ENCODE measurements at regions not wholly inside any gene's neighbourhood (a gene's known extent, or its start where the extent isn't known, plus 50 kb on each side); places are given as distances from the start of the nearest gene placed in this dataset.

GRCh38 chr6:12384357-12384912 lies 94.3 kb downstream of the EDN1 start:
- no peak for DNase-seq

- no peak for DNase-seq
Measured at GRCh38 chr6:12385316-12385715, 95.2 kb downstream of the EDN1 start.

DNA sequence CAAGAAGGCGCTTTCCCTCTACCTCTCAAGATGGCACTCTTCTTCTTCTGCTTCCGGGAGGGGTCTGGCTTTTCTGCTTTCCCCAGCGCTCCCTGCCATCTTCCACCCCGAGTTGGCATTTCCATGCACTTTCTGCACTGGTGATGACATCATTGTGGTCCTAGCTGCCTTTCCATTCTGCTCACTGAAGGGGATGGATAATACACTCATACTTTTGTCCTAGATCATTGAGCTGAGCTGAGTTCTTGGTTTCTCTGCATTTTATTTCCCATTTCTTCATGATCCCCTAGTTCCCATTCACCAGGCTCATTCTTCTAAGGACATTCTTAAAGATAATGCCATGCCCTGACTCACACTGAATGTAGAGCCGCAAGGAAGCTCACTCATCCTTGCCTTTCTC lies 96.7 kb downstream of the EDN1 start:
- DNase-seq: no peak

- DNase-seq: no peak
Measured at GRCh38 chr6:12391472-12391871, 101.3 kb downstream of the EDN1 start.

- DNase-seq: no peak
Measured at GRCh38 chr6:12392490-12392889, 102.3 kb downstream of the EDN1 start.

DNA sequence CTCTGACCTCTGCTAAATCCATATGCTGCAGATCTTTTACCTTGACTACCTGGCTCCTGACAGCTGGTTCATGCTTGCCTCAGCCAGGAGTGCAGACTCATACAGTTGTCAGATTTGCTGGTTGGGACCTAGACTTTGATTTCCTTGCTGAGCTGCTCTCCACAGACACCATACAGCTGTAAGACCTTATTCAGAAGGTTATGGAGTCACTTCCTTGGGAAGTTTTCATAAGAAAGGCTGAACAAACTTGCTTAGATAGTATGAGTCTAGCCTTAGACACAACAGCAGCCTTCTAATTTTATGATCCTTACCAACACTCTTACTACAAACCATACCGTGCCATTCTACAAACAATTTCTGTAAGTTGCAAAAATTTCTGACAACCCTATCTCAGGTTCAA lies 102.9 kb downstream of the EDN1 start:
- no peak for DNase-seq

DNA sequence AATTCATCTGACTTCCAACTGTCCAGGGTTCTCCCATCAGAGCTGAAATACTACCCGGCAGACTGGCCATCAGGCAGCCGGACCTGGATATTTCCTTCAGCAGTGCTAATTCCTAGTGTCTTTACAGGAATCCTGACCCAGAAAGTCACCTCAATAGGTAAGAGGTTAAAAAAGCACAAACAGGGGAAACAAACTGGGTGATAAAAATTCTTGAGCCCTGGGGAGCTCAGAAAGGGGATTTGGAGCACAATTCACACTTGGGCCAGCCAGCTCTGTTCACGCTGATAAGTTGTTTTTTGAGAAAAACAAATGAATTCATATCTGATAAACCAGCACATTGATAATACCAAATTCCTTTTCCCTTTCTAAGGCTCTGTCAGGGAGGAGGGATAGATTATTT lies 104.0 kb downstream of the EDN1 start:
- no peak for DNase-seq

- DNase-seq: no peak
Measured at GRCh38 chr6:12395898-12396297, 105.7 kb downstream of the EDN1 start.

- no peak for DNase-seq
Measured at GRCh38 chr6:12401200-12401599, 111.0 kb downstream of the EDN1 start.

DNA sequence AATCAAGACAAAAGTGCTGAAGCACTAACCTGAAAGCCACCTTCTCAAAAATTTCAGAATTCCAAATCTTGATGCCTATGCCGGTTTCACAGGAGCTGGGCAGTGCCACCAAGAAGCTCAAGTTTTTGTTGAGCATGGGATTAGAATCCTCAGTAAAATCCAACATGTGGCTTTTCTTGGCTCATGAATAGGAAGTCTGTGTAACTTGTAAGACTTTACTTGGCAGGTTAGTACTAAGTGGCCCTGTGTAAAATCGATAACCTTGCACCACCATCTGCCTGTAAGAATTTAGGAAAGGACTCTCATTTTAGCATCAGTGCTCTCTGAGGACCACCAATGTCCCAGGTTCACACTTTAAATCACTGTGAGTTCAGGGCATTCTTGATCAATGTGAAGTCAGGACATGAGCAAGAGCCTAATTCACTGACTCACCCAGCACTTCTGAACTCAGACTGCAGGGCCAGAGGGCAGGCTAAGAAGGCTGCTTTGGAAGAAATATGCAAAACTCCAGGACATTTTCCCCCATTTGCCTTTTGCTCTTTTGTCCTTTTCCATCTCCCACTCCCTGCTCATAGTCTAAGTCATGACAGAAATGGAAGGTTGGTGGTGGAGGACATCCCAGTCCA lies 113.2 kb downstream of the EDN1 start:
- DNase-seq: no peak

DNA sequence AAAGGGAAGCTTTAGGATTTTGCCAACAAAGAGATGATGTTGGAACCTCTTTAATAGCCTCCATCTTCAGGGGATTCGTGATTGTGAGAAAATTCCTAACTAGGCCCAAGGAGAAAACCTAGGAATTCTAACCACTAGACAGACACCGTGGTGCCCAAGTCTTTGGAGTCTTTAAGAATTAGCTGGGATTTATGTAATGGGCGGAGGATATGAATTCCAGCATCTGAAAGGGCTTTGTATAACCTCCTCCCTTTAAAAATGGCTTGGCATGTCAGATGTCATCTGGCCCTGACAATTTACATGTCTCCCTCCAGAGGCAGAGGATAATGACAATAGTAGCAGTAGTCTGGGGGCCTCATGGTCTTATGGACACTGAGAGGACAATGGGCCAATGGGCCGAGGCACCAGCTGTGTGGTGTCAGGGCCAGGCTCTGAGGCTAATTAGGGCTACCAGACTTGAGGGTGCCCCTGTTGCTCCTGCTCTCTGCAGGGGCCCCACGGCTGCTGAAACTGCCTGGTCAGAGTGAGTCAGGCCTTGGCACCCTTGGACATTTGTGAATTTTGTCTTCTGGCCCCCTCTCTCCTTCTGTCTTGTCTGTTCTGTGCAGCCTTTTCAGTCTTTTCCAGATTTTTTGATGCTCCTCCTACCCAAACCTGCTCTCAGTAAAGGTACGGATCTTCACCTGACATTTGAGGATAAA lies 113.9 kb downstream of the EDN1 start:
- DNase-seq: no peak

DNA sequence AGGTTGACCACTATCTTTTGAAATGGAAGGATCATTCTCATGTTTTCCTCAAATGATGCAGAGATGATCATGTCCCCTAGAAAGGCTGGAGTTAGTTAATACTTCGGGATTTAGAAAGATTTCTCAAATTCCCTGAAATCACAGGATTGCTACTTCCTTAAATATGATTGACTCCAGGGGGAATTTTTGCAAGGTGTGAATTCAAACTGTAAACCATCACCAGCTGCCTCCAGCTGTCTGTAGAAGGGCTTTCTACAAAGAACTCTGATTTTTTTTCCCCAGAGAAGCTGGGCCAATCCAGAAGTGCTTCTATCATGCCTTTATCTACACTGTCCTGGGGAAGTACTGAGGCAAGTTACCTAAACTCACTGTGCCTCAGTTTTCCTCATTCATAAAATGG lies 114.5 kb downstream of the EDN1 start:
- no peak for DNase-seq

DNA sequence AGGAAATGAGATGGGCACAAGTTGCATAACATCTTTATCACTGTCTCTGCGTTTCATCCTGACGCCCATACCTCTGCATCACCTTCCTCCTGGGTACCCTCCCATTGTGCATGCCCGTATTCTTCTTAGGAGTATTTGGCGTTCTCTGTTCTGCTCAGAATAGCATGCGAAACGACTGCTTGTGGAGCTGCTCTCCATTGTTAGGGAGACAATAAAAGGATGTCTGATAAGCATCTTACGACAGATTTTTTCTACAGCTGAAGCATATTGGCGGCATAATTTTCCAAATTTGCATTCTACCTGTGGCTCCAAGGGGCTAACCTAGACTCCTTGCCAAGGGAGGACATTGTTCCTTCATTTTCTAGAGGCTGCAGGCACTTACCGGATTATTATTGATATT lies 118.6 kb downstream of the EDN1 start:
- DNase-seq: no peak

DNA sequence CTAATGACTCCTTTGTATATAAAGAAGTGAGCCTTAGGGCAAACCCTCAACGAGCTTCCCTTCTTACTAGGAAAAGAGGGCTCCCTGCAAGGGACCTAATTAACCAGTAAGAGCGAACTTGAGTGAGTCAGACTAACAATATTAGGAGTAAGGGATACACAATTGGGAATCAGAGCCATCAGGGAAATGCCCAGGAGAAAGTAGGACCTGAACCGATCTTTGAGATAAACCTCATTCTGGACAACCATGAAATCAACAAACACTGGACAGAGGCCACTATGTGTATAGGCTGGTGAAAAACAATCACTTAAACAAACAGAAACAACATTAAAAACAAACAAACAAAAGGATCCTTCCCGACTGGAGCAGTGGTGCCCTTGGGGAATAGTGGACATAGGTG lies 120.8 kb downstream of the EDN1 start:
- no peak for DNase-seq

GRCh38 chr6:12414096-12414675 lies 124.0 kb downstream of the EDN1 start:
- no peak for DNase-seq

- DNase-seq: no peak
Measured at GRCh38 chr6:12415980-12416598, 125.9 kb downstream of the EDN1 start.

GRCh38 chr6:12417191-12417590 lies 127.0 kb downstream of the EDN1 start:
- no peak for DNase-seq

DNA sequence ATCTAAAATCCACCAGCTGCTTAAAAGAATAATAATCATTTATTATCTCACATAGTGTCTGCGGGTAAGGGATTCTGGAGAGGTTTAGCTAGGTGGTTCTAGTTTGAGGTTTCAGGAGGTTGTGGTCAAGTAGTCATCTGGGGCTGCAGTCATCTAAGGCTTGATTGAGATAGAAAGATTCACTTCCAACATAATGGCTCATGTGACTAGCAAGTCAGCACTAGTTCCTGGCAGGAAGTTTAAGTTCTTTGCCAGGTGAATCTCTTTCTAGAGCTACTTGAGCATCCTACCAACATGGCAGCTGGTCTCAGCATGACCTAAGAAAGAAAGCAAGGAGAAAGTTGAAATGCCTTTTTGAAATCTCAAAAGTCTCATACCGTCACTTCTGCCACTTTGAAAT lies 128.8 kb downstream of the EDN1 start:
- no peak for DNase-seq

DNA sequence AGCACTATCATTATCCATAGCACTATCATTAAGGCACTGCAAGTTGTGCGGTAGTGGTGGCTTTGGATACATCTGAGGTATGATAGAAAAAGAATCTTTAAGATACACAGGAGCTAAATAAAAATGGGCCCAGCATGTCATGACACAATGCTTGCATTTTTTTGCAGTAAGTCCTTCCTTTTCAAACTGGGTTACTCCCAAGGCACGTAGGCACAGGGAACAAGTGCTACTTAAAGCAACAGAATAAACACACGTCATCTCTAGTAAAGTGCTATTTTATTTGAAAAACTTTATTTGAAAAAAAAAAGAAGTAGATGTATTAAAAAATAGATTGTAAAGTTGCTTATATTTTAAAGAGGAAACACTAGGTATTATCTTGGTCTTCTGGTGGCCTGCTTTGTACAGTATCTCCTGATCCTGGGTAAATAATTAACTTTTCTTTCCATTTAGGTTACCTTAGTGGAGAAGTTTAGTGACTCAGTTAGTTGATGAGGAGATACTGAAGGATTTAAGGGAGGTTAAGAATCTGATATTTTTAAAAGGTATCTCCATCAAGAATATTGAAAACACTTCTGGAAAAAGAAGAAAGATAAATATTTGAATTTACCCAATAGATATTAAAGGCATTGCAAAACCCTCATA lies 129.6 kb downstream of the EDN1 start:
- no peak for DNase-seq

- no peak for DNase-seq
Measured at GRCh38 chr6:12420626-12421025, 130.5 kb downstream of the EDN1 start.

DNA sequence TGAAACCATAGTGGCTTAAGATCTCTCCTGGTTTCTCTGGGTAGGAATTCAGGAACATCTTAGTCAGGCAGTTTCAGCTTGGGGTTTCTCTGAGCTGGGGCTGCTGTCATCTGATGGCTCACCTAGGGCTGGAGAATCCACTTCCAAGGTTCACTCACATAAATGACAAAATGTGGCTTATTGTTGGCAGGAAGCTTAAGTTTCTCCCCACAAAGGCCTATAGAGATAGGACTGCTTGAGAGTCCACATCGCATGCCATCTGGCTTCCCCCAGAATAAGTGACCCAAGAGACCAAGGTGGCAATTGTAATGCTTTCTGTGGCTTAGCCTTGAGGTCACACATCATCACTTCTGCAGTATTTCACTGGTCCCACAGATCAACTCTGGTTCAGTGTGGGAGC lies 131.4 kb downstream of the EDN1 start:
- no peak for DNase-seq

DNA sequence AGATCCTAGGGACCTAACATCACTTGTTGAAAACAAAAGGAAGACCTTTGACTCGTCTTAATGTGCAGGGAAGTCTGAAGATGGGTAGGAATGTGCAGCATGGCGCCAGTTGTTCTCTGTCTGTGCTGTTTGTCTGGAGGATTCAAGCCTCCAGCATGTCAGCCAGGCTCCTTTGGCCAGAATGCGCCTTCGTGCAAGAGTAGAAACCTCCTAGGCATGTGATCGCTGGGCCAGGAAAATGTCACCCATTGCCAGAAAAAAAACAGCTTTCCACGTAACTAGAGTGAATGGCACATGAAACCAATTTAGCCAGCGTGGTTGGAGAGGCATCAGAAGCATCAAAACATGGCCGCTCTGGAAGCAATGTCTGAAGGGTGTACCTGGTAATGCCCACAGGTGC lies 132.7 kb downstream of the EDN1 start:
- no peak for DNase-seq

DNA sequence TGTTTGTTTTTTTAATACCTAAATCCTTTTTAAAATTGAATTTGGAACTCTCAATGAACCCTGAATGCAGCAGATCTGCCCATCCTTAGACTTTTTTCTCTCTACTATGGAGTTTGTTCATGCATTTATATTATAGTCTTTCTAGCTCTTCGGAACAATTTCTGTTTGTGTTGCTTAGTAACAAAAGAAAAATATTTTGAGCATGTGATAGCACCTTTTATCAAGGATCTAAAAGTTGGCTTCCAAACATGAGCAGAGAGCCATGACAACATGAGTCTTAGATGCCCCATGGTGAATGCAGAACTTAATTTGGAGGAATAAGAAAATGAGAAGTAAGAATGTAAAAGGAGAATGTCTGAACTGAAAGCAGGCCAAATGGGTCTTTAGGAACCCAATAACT lies 133.7 kb downstream of the EDN1 start:
- DNase-seq: no peak
